ENCODE measurements at regions not wholly inside any gene's neighbourhood (a gene's known extent, or its start where the extent isn't known, plus 50 kb on each side); places are given as distances from the start of the nearest gene placed in this dataset.

DNA sequence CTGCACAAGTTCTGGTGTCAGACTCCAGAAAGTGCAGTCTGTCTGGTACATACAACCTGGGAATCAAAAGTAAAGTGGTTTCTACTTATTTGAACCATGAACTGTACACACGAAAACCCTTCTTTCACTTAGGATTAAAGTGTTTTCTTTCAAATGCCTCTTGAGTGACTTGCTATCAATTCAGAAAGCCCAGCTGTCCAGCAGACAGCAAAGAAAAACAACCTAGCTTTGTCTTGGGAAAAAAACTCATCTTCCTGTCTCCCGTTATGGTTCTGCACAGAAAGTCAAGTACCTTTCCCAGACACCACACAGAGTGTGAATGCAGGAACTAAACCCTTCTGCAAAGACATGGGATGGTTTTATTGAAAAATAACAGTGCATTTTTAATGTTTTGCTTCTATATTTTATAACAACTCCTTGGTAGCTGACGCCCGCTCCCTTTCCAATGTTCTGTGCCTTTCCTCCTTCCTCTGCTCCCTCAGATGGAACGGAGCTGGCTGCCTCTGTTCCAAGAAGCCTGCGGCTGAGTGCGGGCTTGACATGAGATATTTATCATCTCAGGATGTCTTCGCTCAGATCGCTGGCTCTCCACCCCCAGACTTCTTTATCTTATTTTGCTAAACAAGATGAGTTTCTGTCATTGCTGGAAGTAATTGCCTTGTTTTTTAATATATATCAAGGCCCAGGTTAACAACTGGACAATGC lies 322.3 kb upstream of the B3GAT1 start:
- H3K9me2 ChIP-seq (ENCODE audit: insufficient read depth): no peaks in the 10 kb centered on the region
- ChIA-PET POLR2A (ENCODE audit: unreplicated experiment) (no interaction called here), CTCF (no interaction called here)
- H3K4me3 ChIP-seq: no peak overlapping the region
- peaks cover 85% of the 10 kb centered on the region for H3K27me3 ChIP-seq (ENCODE audit: insufficient read depth, low read depth)
- intact Hi-C loops (cut with micrococcal nuclease; ENCODE audit: unreplicated experiment): no loop called here
- no peaks in the 10 kb centered on the region for H3F3A ChIP-seq (ENCODE audit: insufficient read depth, low read depth)
- BruUV-seq (replicated peaks): no TSS peak
- DNase-seq: no peak
- H3K9me3 ChIP-seq (ENCODE audit: insufficient read depth, low read depth): no peaks in the 10 kb centered on the region
- no peaks in the 10 kb centered on the region for H3K4me1 ChIP-seq (replicated peaks; ENCODE audit: insufficient read depth)
- H3K36me3 ChIP-seq (ENCODE audit: low read depth): no peaks in the 10 kb centered on the region
- no peaks in the 10 kb centered on the region for H3K79me2 ChIP-seq (ENCODE audit: low read depth)
- TF ChIP-seq EZH2 (IDR thresholded peaks at IDR 0.05; ENCODE audit: low read depth) (no peak), CTCF (conservative IDR thresholded peaks at IDR 0.05) (no peak)
- no peak overlapping the region for H3K27ac ChIP-seq
- no peak overlapping the region for H3K4me2 ChIP-seq
- no peaks in the 10 kb centered on the region for H4K20me1 ChIP-seq (ENCODE audit: insufficient read depth)
- no peak overlapping the region for H2AFZ ChIP-seq

DNA sequence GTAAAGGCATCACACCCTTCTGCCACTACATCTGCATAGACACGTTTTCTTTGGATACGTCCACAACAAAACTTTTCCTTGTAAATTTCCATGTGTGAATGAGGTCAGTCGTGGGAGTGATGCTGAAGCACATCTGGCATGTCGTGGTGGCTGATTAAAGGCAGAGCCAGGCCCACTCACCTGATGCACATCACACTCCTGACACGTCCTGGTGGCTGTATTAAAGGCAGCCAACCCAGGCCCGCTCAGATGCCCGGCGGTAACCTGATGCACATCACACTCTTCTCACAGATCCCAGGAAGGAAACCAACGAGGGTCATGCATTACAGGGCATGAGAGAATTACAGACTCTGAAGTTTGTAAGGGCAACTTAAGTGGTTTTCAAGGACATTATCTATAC lies 321.6 kb upstream of the B3GAT1 start:
- TF ChIP-seq CTCF (conservative IDR thresholded peaks at IDR 0.05): no peak
- TF ChIP-seq EZH2 (IDR thresholded peaks at IDR 0.05; ENCODE audit: low read depth): no peak
- intact Hi-C loops (cut with micrococcal nuclease; ENCODE audit: unreplicated experiment): no loop called here
- no peaks in the 10 kb centered on the region for H4K20me1 ChIP-seq (ENCODE audit: insufficient read depth)
- no peaks in the 10 kb centered on the region for H3K4me1 ChIP-seq (replicated peaks; ENCODE audit: insufficient read depth)
- no peak overlapping the region for H3K27ac ChIP-seq
- ChIA-PET POLR2A (ENCODE audit: unreplicated experiment) (no interaction called here), CTCF (no interaction called here)
- no peak overlapping the region for H3K4me3 ChIP-seq
- H2AFZ ChIP-seq: no peak overlapping the region
- H3K36me3 ChIP-seq (ENCODE audit: low read depth): no peaks in the 10 kb centered on the region
- no peaks in the 10 kb centered on the region for H3K79me2 ChIP-seq (ENCODE audit: low read depth)
- peaks cover 85% of the 10 kb centered on the region for H3K27me3 ChIP-seq (ENCODE audit: insufficient read depth, low read depth)
- no peaks in the 10 kb centered on the region for H3F3A ChIP-seq (ENCODE audit: insufficient read depth, low read depth)
- no peaks in the 10 kb centered on the region for H3K9me3 ChIP-seq (ENCODE audit: insufficient read depth, low read depth)
- no peaks in the 10 kb centered on the region for H3K9me2 ChIP-seq (ENCODE audit: insufficient read depth)
- H3K4me2 ChIP-seq: no peak overlapping the region
- DNase-seq: no peak
- no TSS peak for BruUV-seq (replicated peaks)

DNA sequence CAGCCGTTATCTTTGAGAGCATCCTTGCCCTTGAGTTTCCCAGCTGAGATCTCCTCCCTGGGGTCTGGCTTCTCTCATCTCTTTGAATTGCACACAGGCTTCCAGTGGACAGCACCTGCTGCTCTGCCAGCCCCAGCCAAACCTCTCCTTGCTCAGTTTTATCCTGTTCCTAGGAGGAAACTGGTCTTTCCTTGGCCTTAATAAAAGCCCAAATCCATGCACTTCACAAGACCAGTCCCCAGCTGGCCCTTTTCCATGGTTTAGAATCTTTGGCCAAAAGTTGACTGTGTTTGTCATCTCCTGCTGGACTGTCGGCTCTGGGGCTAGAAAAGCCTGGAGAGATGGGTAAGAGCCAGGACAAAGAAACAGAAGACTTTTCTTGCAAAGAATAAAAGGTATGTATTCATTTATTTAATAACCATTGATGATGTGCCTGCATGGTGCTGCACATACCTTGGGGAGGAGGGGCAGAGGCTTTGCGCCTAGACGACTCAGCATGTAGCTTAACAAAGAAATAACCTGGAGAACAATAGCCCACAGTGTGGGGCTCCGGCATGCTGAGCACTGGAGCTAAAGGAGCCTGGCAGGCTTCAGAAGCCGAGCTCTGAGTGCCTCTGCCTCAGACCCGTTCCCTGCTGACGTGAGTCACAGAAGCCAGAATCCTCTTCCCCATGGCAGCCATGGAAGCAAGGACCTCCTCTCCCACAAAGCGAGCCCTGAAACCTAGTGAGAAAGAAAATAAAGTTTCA lies 319.3 kb upstream of the B3GAT1 start:
- H3K4me3 ChIP-seq: no peak overlapping the region
- H2AFZ ChIP-seq: no peak overlapping the region
- intact Hi-C loops (cut with micrococcal nuclease; ENCODE audit: unreplicated experiment): no loop called here
- no peaks in the 10 kb centered on the region for H3F3A ChIP-seq (ENCODE audit: insufficient read depth, low read depth)
- no peaks in the 10 kb centered on the region for H3K4me1 ChIP-seq (replicated peaks; ENCODE audit: insufficient read depth)
- no peaks in the 10 kb centered on the region for H3K9me3 ChIP-seq (ENCODE audit: insufficient read depth, low read depth)
- ChIA-PET CTCF (no interaction called here), POLR2A (ENCODE audit: unreplicated experiment) (no interaction called here)
- no TSS peak for BruUV-seq (replicated peaks)
- no peaks in the 10 kb centered on the region for H3K79me2 ChIP-seq (ENCODE audit: low read depth)
- H3K9me2 ChIP-seq (ENCODE audit: insufficient read depth): no peaks in the 10 kb centered on the region
- no peak overlapping the region for H3K27ac ChIP-seq
- no peak overlapping the region for H3K4me2 ChIP-seq
- H3K27me3 ChIP-seq (ENCODE audit: insufficient read depth, low read depth): peaks cover 90% of the 10 kb centered on the region
- no peak for DNase-seq
- TF ChIP-seq CTCF (conservative IDR thresholded peaks at IDR 0.05) (no peak), EZH2 (IDR thresholded peaks at IDR 0.05; ENCODE audit: low read depth) (no peak)
- no peaks in the 10 kb centered on the region for H3K36me3 ChIP-seq (ENCODE audit: low read depth)
- H4K20me1 ChIP-seq (ENCODE audit: insufficient read depth): no peaks in the 10 kb centered on the region
